ENCODE measurements at regions not wholly inside any gene's neighbourhood (a gene's known extent, or its start where the extent isn't known, plus 50 kb on each side); places are given as distances from the start of the nearest gene placed in this dataset.

DNA sequence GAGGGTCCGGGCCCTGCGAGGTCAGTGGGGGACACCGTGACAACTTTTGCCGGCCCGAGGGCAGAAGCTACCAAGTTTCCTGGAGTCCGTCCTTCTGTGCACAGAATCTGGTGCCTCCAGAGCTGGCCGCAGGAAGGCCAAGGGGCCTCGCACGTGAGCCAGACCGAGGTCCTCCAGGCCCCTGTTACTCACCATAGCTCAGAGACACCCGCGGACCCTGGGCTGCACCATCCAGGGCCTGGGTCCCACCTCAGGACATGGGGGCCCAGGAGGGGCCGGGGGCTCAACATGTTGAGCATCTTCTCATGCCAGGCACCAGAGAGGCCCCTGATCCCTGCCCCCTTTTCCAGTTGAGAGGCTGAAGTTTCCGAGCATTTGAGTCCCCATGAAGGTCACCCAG is 87.9 kb downstream of the HMX1 start:
- H3K4me3 ChIP-seq (replicated peaks in 1 of 3; ENCODE audit: insufficient read depth in 1 of 3, low read depth in 1 of 3, low read length in 3 of 3), result no peak overlapping the region
- FAIRE-seq (no peak), DNase-seq (ENCODE audit: low read depth, low spot score) (no peak)
- no peak overlapping the region for H3K27ac ChIP-seq (ENCODE audit: insufficient read depth, low read depth, low read length)
- H3K9ac ChIP-seq (replicated peaks; ENCODE audit: extremely low read depth, insufficient read depth, low read length), result no peak overlapping the region
- POLR2A ChIA-PET, result no interaction called here
- no peaks in the 10 kb centered on the region for H3K27me3 ChIP-seq (ENCODE audit: control insufficient read depth in 2 of 2, insufficient read depth in 2 of 2, low read length in 2 of 2)
- no peaks in the 10 kb centered on the region for H3K9me3 ChIP-seq (replicated peaks; ENCODE audit: control insufficient read depth, insufficient read depth, low read length)
- TF ChIP-seq FOS (IDR thresholded peaks at IDR 0.05; ENCODE audit: borderline replicate concordance, insufficient read depth, low read length) (no peak), GATA2 (IDR thresholded peaks at IDR 0.05; ENCODE audit: insufficient read depth, insufficient read length, low read depth, low read length) (no peak), JUN (IDR thresholded peaks at IDR 0.05; ENCODE audit: borderline replicate concordance, insufficient read depth, insufficient read length, low read depth) (no peak), POLR2AphosphoS5 (IDR thresholded peaks at IDR 0.05; ENCODE audit: insufficient read depth, low read depth, low read length) (no peak), CTCF (IDR thresholded peaks at IDR 0.05; ENCODE audit: extremely low read depth in 1 of 2, insufficient read depth in 1 of 2, low read depth in 1 of 2, low read length in 2 of 2) (no peak), EZH2 (IDR thresholded peaks at IDR 0.05; ENCODE audit: borderline replicate concordance, low read depth, low read length, severe bottlenecking) (no peak), MYC (IDR thresholded peaks at IDR 0.05; ENCODE audit: low read depth, low read length) (no peak), POLR2A (IDR thresholded peaks at IDR 0.05; ENCODE audit: low read depth, low read length) (no peak), MAX (IDR thresholded peaks at IDR 0.05; ENCODE audit: insufficient read depth, insufficient read length) (no peak)
- no peaks in the 10 kb centered on the region for H3K4me1 ChIP-seq (ENCODE audit: control insufficient read depth, extremely low read depth, insufficient read depth, low read length)
- CTCF ChIA-PET, result no interaction called here
- H4K20me1 ChIP-seq (replicated peaks; ENCODE audit: control insufficient read depth, extremely low read depth, insufficient read depth, low read length), result no peaks in the 10 kb centered on the region
- no TSS peak for BruUV-seq (replicated peaks)
- no peaks in the 10 kb centered on the region for H3K79me2 ChIP-seq (ENCODE audit: control insufficient read depth, insufficient read depth, low read length)
- no peaks in the 10 kb centered on the region for H3K36me3 ChIP-seq (ENCODE audit: control insufficient read depth in 2 of 2, extremely low read depth in 1 of 2, insufficient read depth in 2 of 2, low read length in 2 of 2)
- no peak overlapping the region for H3K4me2 ChIP-seq (ENCODE audit: insufficient read depth, low read length)
- intact Hi-C loops (cut with micrococcal nuclease) (no loop called here), dilution Hi-C loops (cut with MboI; ENCODE audit: extremely low pct_ligation_motif_present, low sequenced_read_pairs) (no loop called here)
- H3K9me1 ChIP-seq (replicated peaks; ENCODE audit: control insufficient read depth, extremely low read depth, insufficient read depth, low read length), result no peaks in the 10 kb centered on the region
- no peak overlapping the region for H2AFZ ChIP-seq (ENCODE audit: low read depth, low read length)
